ENCODE measurements at regions not wholly inside any gene's neighbourhood (a gene's known extent, or its start where the extent isn't known, plus 50 kb on each side); places are given as distances from the start of the nearest gene placed in this dataset.

DNA sequence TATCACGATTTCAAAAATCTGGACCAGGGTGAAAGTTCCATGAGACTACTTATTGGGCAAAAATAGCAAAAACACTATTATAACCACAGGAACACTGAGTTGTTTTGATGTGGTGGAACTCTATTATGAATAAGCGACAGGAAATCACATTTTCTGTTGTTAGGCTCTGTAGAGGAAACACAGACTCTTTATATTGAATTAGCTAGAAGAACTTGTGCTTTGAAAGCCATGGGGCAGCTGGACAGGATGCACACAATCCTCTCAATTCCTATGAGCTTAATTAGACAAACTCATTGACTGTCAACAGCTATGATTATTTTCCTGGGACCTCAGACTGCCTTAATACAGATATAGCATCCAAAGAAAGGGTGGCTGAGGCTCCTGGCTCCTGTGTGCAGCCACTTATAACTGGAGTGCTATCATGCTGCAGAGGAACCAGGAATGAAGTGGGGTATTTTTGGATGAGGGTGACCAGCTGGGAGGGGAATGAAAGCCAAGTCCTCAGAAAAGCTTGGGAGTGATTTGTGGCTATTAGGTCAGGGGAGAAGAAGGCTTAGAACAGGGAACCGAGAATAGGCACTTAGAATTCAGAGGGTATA, 657.3 kb downstream of the TYW1 start:
- Histone ChIP-seq H3K4me1 (peaks cover 0 to 7% (median 2%) of the 10 kb centered on the region in 4 donors), H3K36me3 (no peaks in the 10 kb centered on the region), H3K27me3 (no peaks in the 10 kb centered on the region), H3K4me3 (no peak overlapping the region), H3K27ac (no peak overlapping the region), H3K9me3 (no peaks in the 10 kb centered on the region)
- intact Hi-C loops (cut with DNase I; ENCODE audit: low total_unique reads): no loop called here
- WGBS, 5 donors: 57 to 83% (median 75%) methylated on average over 3 of the region's 3 CpGs
- DNase-seq: peak in 1 of 2 donors; percentile 34
- TF ChIP-seq EP300 (IDR thresholded peaks at IDR 0.05) (no peak), CTCF (IDR thresholded peaks at IDR 0.05) (no peak), POLR2A (IDR thresholded peaks at IDR 0.05) (no peak), POLR2AphosphoS5 (IDR thresholded peaks at IDR 0.05) (no peak)

DNA sequence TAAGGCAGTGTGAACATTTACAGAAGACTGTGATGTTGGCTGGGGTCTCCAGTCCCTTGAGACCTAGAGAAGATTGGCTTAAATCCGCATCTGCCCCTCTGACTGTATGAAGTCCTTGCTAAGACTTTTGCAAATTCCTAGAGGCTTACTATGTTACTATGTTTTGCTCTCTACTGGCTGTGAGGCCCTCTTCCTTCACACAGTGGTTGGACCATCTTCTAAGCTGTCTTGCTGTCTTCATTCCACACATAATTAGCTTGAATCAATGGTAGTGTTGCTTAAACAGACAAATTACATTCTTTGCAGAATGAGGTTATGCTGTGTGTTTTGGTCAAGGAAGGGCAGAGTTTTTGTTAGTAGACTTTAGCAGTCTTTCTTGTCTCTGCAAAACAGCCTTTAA, 658.0 kb downstream of the TYW1 start:
- intact Hi-C loops (cut with DNase I; ENCODE audit: low total_unique reads): no loop called here
- 65 to 88% (median 84%) methylated on average over 1 of the region's 1 CpG for WGBS, 5 donors

DNA sequence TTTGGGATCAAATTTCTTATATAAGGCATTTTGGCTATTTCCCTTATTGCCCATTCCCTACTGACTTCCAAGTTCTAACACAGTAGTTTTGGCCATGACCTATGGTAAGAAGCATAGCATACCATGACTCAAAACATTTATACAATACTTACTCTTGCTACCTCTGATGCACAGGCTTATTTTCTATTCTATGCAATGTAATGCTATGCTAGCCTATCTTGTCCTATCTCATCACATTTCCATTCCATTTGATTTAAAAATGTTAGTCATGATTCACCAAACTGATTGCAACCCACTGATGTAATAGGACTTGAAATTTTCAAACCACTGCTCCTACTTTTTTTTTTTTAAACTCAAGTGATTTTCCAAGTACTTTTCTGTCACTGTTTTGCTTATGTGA, 658.5 kb downstream of the TYW1 start:
- Histone ChIP-seq H3K4me1 (peaks cover 0 to 7% (median 2%) of the 10 kb centered on the region in 4 donors), H3K27me3 (no peaks in the 10 kb centered on the region), H3K27ac (no peak overlapping the region), H3K36me3 (no peaks in the 10 kb centered on the region), H3K4me3 (no peak overlapping the region), H3K9me3 (no peaks in the 10 kb centered on the region)
- TF ChIP-seq EP300 (IDR thresholded peaks at IDR 0.05) (no peak), POLR2AphosphoS5 (IDR thresholded peaks at IDR 0.05) (no peak), CTCF (IDR thresholded peaks at IDR 0.05) (no peak), POLR2A (IDR thresholded peaks at IDR 0.05) (no peak)
- intact Hi-C loops (cut with DNase I; ENCODE audit: low total_unique reads): no loop called here
- DNase-seq: no peak

More for the DNA sequence above, 658.0 kb downstream of the TYW1 start:
- no peak for DNase-seq
- no peaks in the 10 kb centered on the region for H3K9me3 ChIP-seq
- peaks cover 0 to 7% (median 2%) of the 10 kb centered on the region in 4 donors for H3K4me1 ChIP-seq
- no peaks in the 10 kb centered on the region for H3K27me3 ChIP-seq
- H3K27ac ChIP-seq: no peak overlapping the region
- H3K4me3 ChIP-seq: no peak overlapping the region
- no peaks in the 10 kb centered on the region for H3K36me3 ChIP-seq
- no peak for TF ChIP-seq EP300 (IDR thresholded peaks at IDR 0.05)

DNA sequence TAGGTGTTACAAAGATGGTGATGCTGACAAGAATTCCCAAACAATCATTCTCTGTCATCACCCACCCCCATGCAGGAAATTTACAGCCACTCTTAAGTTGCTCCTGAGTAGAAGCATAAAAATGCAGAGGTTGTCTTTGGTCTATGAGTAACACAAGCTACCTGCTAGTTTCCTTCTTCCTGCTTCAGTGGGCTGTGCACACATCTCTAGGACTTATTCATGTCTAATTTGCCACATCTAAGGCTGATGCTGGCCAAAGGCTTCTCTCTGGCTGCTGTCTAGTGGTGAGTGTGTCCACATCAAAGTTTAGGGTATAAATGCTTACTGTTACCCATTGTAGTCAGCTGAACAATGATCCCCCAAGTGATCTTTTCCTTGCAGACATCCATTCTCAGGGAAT, 662.5 kb downstream of the TYW1 start:
- intact Hi-C loops (cut with DNase I; ENCODE audit: low total_unique reads): no loop called here
- H3K9me3 ChIP-seq: peaks cover 0 to 14% (median 11%) of the 10 kb centered on the region in 4 donors
- no peak for DNase-seq
- no peak overlapping the region for H3K4me3 ChIP-seq
- H3K27me3 ChIP-seq: no peaks in the 10 kb centered on the region
- H3K4me1 ChIP-seq: peaks cover 0 to 4% (median under 1%) of the 10 kb centered on the region in 4 donors
- no peaks in the 10 kb centered on the region for H3K36me3 ChIP-seq
- no peak for TF ChIP-seq CTCF (IDR thresholded peaks at IDR 0.05)
- no peak for TF ChIP-seq POLR2AphosphoS5 (IDR thresholded peaks at IDR 0.05)
- TF ChIP-seq EP300 (IDR thresholded peaks at IDR 0.05): no peak
- H3K27ac ChIP-seq: no peak overlapping the region

DNA sequence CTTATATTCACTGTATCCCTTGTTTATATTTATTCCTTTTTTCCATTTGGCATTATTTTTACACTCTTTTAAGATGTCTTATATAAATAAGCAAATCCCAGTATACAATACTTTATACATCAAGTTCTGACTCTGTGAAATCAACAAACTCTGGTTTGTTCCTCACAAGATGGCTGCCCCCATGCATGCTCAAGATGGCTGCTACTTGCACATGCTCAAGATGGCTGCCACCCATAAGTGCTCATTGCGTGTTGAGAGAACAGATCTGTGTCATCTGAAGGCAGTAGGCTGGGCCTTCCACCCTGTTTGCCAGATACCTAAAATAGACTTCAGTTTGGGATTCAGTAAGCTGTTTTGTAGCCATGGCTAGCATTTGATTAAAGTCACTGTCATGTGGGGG, 666.2 kb downstream of the TYW1 start:
- WGBS, 5 donors: 84 to 100% (median 88%) methylated on average over 1 of the region's 1 CpG

More for the DNA sequence above, 666.2 kb downstream of the TYW1 start:
- no peak overlapping the region for H3K27ac ChIP-seq
- no peak overlapping the region for H3K4me3 ChIP-seq
- TF ChIP-seq EP300 (IDR thresholded peaks at IDR 0.05): no peak
- TF ChIP-seq CTCF (IDR thresholded peaks at IDR 0.05): no peak
- no peak for TF ChIP-seq POLR2AphosphoS5 (IDR thresholded peaks at IDR 0.05)
- no peak for TF ChIP-seq POLR2A (IDR thresholded peaks at IDR 0.05)
- H3K4me1 ChIP-seq: no peaks in the 10 kb centered on the region
- H3K36me3 ChIP-seq: no peaks in the 10 kb centered on the region
- intact Hi-C loops (cut with DNase I; ENCODE audit: low total_unique reads): no loop called here
- no peaks in the 10 kb centered on the region for H3K27me3 ChIP-seq
- peaks cover 0 to 14% (median 11%) of the 10 kb centered on the region in 4 donors for H3K9me3 ChIP-seq
- no peak for DNase-seq
